Mesenchymal stem cell (in vitro differentiated cells and primary cell): ENCODE measurements at regions not wholly inside any gene's neighbourhood (a gene's known extent, or its start where the extent isn't known, plus 50 kb on each side); places are given as distances from the start of the nearest gene placed in this dataset.

ENCODE experiments used
- DNase-seq: peaks from one replicate; pipeline ENCODE4 v3.0.0-alpha.2; 2013
- H2AFZ ChIP-seq: one replicate; pipeline ENCODE4 v1.6.1; 2013; ENCODE audit warnings: low read depth, mild to moderate bottlenecking, control low read depth, inconsistent platforms, low read length, moderate library complexity
- H2AK5ac ChIP-seq: 2 replicates; pipeline ENCODE4 v1.6.1; 2013; ENCODE audit warnings: low read length, moderate library complexity, mild to moderate bottlenecking, inconsistent platforms; ENCODE audit not compliant: severe bottlenecking
- H2BK120ac ChIP-seq: one replicate; pipeline ENCODE4 v1.6.1; 2013; ENCODE audit warnings: low read depth, mild to moderate bottlenecking, inconsistent platforms, low read length, moderate library complexity
- H2BK12ac ChIP-seq, 2 experiments: one replicate each; pipeline ENCODE4 v1.6.1; 2013; ENCODE audit warnings: inconsistent platforms in 2 of 2, low read length in 2 of 2, mild to moderate bottlenecking in 2 of 2, moderate library complexity in 2 of 2, control low read depth in 1 of 2
- H2BK15ac ChIP-seq: one replicate; pipeline ENCODE4 v1.6.1; 2013; ENCODE audit warnings: mild to moderate bottlenecking, low read depth, inconsistent platforms; ENCODE audit not compliant: poor library complexity, severe bottlenecking
- H2BK5ac ChIP-seq: 2 replicates; pipeline ENCODE4 v1.6.1; 2013; ENCODE audit warnings: low read depth, mild to moderate bottlenecking, low read length, control low read depth, inconsistent platforms; ENCODE audit not compliant: poor library complexity, severe bottlenecking
- H3K14ac ChIP-seq, 2 experiments: one replicate each; pipeline ENCODE4 v1.6.1; 2013; ENCODE audit warnings: inconsistent platforms in 2 of 2, low read length in 2 of 2, control low read depth in 1 of 2, mild to moderate bottlenecking in 1 of 2, moderate library complexity in 1 of 2
- H3K18ac ChIP-seq, 2 experiments: one replicate each; pipeline ENCODE4 v1.6.1; 2013; ENCODE audit warnings: inconsistent platforms in 2 of 2, low read length in 2 of 2, control low read depth in 1 of 2, low read depth in 1 of 2, mild to moderate bottlenecking in 1 of 2
- H3K23ac ChIP-seq, 2 experiments: one replicate each; pipeline ENCODE4 v1.6.1; 2013; ENCODE audit warnings: inconsistent platforms in 2 of 2, low read length in 2 of 2, mild to moderate bottlenecking in 2 of 2, moderate library complexity in 2 of 2, control low read depth in 1 of 2
- H3K27ac ChIP-seq: 2 replicates; pipeline ENCODE4 v1.5.1; 2013; ENCODE audit warnings: mild to moderate bottlenecking, moderate library complexity, low read length, control low read depth, inconsistent platforms; ENCODE audit not compliant: poor library complexity, severe bottlenecking
- H3K27me3 ChIP-seq, 2 experiments: 2 replicates each; pipeline versions ENCODE4 v1.6.1 to v1.7.0; 2013; ENCODE audit warnings: low read length in 2 of 2, mild to moderate bottlenecking in 2 of 2, moderate library complexity in 2 of 2, control low read depth in 1 of 2, inconsistent platforms in 1 of 2; ENCODE audit not compliant: control insufficient read depth in 1 of 2, insufficient read depth in 1 of 2
- H3K36me3 ChIP-seq, 2 experiments: 2 replicates each; pipeline versions ENCODE4 v1.6.1 to v1.7.0; 2013; ENCODE audit warnings: low read length in 2 of 2, control low read depth in 1 of 2, inconsistent platforms in 1 of 2, low read depth in 1 of 2, mild to moderate bottlenecking in 1 of 2; ENCODE audit not compliant: insufficient read depth in 2 of 2, control insufficient read depth in 1 of 2
- H3K4ac ChIP-seq, 2 experiments: one replicate each; pipeline ENCODE4 v1.6.1; 2013; ENCODE audit warnings: inconsistent platforms in 2 of 2, low read length in 2 of 2, mild to moderate bottlenecking in 2 of 2, moderate library complexity in 2 of 2, control low read depth in 1 of 2, low read depth in 1 of 2
- H3K4me1 ChIP-seq: 2 replicates; pipeline ENCODE4 v1.6.1; 2013; ENCODE audit warnings: low read depth, low read length, control low read depth; ENCODE audit not compliant: control insufficient read depth, insufficient read depth
- H3K4me2 ChIP-seq: 2 replicates; pipeline ENCODE4 v1.6.1; 2013; ENCODE audit warnings: low read length, mild to moderate bottlenecking, inconsistent platforms; ENCODE audit not compliant: poor library complexity, severe bottlenecking
- H3K4me3 ChIP-seq, 2 experiments: 2 replicates each; pipeline versions ENCODE4 v1.5.1 to v1.7.0; 2013; ENCODE audit warnings: low read length in 2 of 2, mild to moderate bottlenecking in 2 of 2, control low read depth in 1 of 2, low read depth in 1 of 2; ENCODE audit not compliant: insufficient read depth in 1 of 2
- H3K79me1 ChIP-seq: replicated peaks from 2 replicates; pipeline ENCODE4 v1.6.1; 2013; ENCODE audit warnings: mild to moderate bottlenecking, control low read depth, low read length, inconsistent platforms; ENCODE audit not compliant: poor library complexity, severe bottlenecking
- H3K9ac ChIP-seq: 2 replicates; pipeline ENCODE4 v1.7.0; 2013; ENCODE audit warnings: mild to moderate bottlenecking, low read length, moderate library complexity
- H3K9me3 ChIP-seq: 2 replicates; pipeline ENCODE4 v1.7.0; 2013; ENCODE audit warnings: mild to moderate bottlenecking, low read length; ENCODE audit not compliant: control insufficient read depth
- H4K8ac ChIP-seq: one replicate; pipeline ENCODE4 v1.6.1; 2013; ENCODE audit warnings: inconsistent platforms, mild to moderate bottlenecking, low read length, moderate library complexity
- H4K91ac ChIP-seq: one replicate; pipeline ENCODE4 v1.6.1; 2013; ENCODE audit warnings: mild to moderate bottlenecking, low read length, inconsistent platforms
- WGBS: methylation state at CpG from one replicate; pipeline ENCODE4 v1.1.7; 2013; ENCODE audit warnings: mixed read lengths; 5-methylcytosine and 5-hydroxymethylcytosine counted together

DNA sequence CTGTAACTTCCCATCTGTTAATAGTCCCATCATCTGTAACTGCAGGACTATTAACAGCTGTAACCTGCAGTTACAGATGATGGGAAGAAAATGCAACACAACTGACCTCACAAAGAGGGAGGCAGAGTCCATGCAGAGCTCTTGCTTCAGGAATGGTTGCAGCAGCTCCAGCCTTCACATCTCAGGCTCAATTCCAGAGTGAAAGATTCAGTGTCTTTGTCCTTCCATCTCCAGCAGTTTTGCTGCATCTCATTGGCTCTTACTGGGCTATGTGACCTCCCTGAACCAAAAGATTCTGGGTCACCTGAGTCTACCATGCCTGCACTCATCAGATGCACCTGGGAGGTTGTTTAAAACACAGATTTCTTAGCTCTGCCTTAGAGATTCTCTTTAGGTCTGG lies 686.7 kb downstream of the MATN1 start:
- H2BK120ac ChIP-seq, result no peak overlapping the region
- no peak overlapping the region for H2BK15ac ChIP-seq
- no peak overlapping the region for H3K4ac ChIP-seq
- H2BK5ac ChIP-seq, result no peak overlapping the region
- no peak overlapping the region for H3K18ac ChIP-seq
- no peak overlapping the region for H3K27ac ChIP-seq
- no peak overlapping the region for H3K4me2 ChIP-seq
- no peak overlapping the region for H3K14ac ChIP-seq
- peaks cover 0 to 46% of the 10 kb centered on the region in 2 experiments for H3K27me3 ChIP-seq
- no peak for DNase-seq
- H3K36me3 ChIP-seq, result no peaks in the 10 kb centered on the region
- no peak overlapping the region for H3K4me3 ChIP-seq
- H2AK5ac ChIP-seq, result no peak overlapping the region
- H3K9ac ChIP-seq, result no peak overlapping the region
- peaks cover 10% of the 10 kb centered on the region for H3K4me1 ChIP-seq
- H2AFZ ChIP-seq, result no peak overlapping the region
- no peak overlapping the region for H3K23ac ChIP-seq
- H3K79me1 ChIP-seq, result no peaks in the 10 kb centered on the region
- H4K91ac ChIP-seq, result no peak overlapping the region
- no peak overlapping the region for H4K8ac ChIP-seq
- H2BK12ac ChIP-seq, result no peak overlapping the region
- H3K9me3 ChIP-seq, result no peaks in the 10 kb centered on the region

DNA sequence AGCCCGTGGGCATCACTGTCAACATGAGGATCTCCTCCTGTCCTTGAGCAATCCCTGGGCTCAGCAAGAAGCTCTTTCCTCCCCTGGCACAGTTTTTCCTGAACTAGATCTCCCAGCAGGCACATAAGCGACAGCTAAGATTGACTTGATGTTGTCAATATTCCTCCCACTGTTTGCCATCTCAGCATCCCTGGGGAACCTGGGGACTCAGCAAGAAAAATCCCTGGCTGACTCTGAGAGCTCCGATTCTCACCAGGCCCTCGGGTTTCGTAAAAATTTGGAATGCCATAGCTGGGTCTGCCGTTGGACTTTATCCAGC lies 687.2 kb downstream of the MATN1 start:
- Histone ChIP-seq H2AK5ac (no peak overlapping the region), H3K27me3 (peaks cover 0 to 46% of the 10 kb centered on the region in 2 experiments), H2BK15ac (no peak overlapping the region), H3K18ac (no peak overlapping the region), H3K9ac (no peak overlapping the region), H2BK5ac (no peak overlapping the region), H3K4me3 (no peak overlapping the region), H3K4me1 (peaks cover 8% of the 10 kb centered on the region), H2AFZ (no peak overlapping the region), H3K4ac (no peak overlapping the region), H3K27ac (no peak overlapping the region), H2BK120ac (no peak overlapping the region), H4K91ac (no peak overlapping the region), H3K14ac (no peak overlapping the region), H3K9me3 (no peaks in the 10 kb centered on the region), H2BK12ac (no peak overlapping the region), H3K79me1 (no peaks in the 10 kb centered on the region), H3K23ac (no peak overlapping the region), H3K4me2 (no peak overlapping the region), H4K8ac (no peak overlapping the region), H3K36me3 (no peaks in the 10 kb centered on the region)
- WGBS, result 81% methylated on average over 6 of the region's 6 CpGs
- DNase-seq, result no peak

GRCh38 chr1:30035522-30036228 lies 687.7 kb downstream of the MATN1 start:
- Histone ChIP-seq H3K14ac (no peak overlapping the region), H3K9ac (no peak overlapping the region), H3K79me1 (no peaks in the 10 kb centered on the region), H2BK5ac (no peak overlapping the region), H3K9me3 (no peaks in the 10 kb centered on the region), H2AK5ac (no peak overlapping the region), H2BK120ac (no peak overlapping the region), H3K27ac (no peak overlapping the region), H3K4me3 (no peak overlapping the region), H3K4me2 (no peak overlapping the region), H3K23ac (no peak overlapping the region), H3K36me3 (no peaks in the 10 kb centered on the region), H2BK12ac (no peak overlapping the region), H4K91ac (no peak overlapping the region), H4K8ac (no peak overlapping the region), H2AFZ (no peak overlapping the region), H3K18ac (no peak overlapping the region), H3K4me1 (peaks cover 8% of the 10 kb centered on the region), H3K27me3 (peaks cover 0 to 46% of the 10 kb centered on the region in 2 experiments), H2BK15ac (no peak overlapping the region), H3K4ac (no peak overlapping the region)
- WGBS, result 78% methylated on average over 6 of the region's 8 CpGs
- DNase-seq, result no peak

- no peak overlapping the region for H3K27ac ChIP-seq
- peak overlapping the region; percentile 3 for H3K4me2 ChIP-seq
- no peaks in the 10 kb centered on the region for H3K79me1 ChIP-seq
- H2BK120ac ChIP-seq, result no peak overlapping the region
- DNase-seq, result no peak
- no peak overlapping the region for H4K8ac ChIP-seq
- H3K4me1 ChIP-seq, result peaks cover 8% of the 10 kb centered on the region
- H4K91ac ChIP-seq, result no peak overlapping the region
- H3K9ac ChIP-seq, result no peak overlapping the region
- H3K14ac ChIP-seq, result no peak overlapping the region
- no peak overlapping the region for H2BK5ac ChIP-seq
- H3K18ac ChIP-seq, result no peak overlapping the region
- no peak overlapping the region for H3K4ac ChIP-seq
- H2BK15ac ChIP-seq, result no peak overlapping the region
- no peak overlapping the region for H2BK12ac ChIP-seq
- H3K23ac ChIP-seq, result no peak overlapping the region
- peaks cover 0 to 46% of the 10 kb centered on the region in 2 experiments for H3K27me3 ChIP-seq
- no peak overlapping the region for H2AFZ ChIP-seq
- H3K9me3 ChIP-seq, result no peaks in the 10 kb centered on the region
- H3K36me3 ChIP-seq, result no peaks in the 10 kb centered on the region
- 77% methylated on average over 24 of the region's 24 CpGs for WGBS
- H2AK5ac ChIP-seq, result no peak overlapping the region
- no peak overlapping the region for H3K4me3 ChIP-seq
Measured at GRCh38 chr1:30034627-30035521, 688.5 kb downstream of the MATN1 start.
